ENCODE measurements at regions not wholly inside any gene's neighbourhood (a gene's known extent, or its start where the extent isn't known, plus 50 kb on each side); places are given as distances from the start of the nearest gene placed in this dataset.
A peak's percentile ranks its signal among the peaks of the same experiment; 100 is the strongest.

DNA sequence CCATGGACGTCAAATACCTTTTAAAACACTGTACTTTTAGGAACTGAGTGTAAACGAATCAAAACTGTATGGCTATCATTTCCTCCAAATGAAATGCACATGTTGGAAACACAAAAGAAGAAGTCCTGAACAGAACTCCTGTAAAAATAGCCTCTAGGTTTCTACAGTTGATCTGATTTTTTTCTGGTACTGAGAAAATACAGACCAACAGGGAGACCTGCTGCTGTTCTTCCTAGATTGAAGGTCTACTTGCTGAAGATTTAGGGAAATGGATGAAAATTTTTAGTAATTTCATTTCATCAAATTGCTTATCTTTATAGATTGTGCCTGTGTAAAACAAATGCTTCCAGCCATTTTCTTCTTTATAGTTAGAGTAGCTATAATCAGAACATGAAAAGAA is 520.4 kb downstream of the SLITRK6 start:
- Histone ChIP-seq H3K27ac (ENCODE audit: low read depth, low read length, severe bottlenecking) (no peak overlapping the region), H3K4me3 (ENCODE audit: extremely low read depth, insufficient read depth, low read length, poor library complexity, severe bottlenecking) (no peak overlapping the region), H3K36me3 (ENCODE audit: control insufficient read depth, insufficient read depth, low read length) (no peaks in the 10 kb centered on the region), H3K9me3 (ENCODE audit: control insufficient read depth, low read length) (no peaks in the 10 kb centered on the region), H3K4me1 (ENCODE audit: control insufficient read depth, insufficient read depth, low read length, poor library complexity, severe bottlenecking) (peaks cover 15% of the 10 kb centered on the region)
- WGBS, 2 experiments (ENCODE audit: insufficient coverage in 2 of 2) = 92% methylated on average over 2 of the region's 2 CpGs; no CpG with 5 or more reads in 1 of the 2 experiments

DNA sequence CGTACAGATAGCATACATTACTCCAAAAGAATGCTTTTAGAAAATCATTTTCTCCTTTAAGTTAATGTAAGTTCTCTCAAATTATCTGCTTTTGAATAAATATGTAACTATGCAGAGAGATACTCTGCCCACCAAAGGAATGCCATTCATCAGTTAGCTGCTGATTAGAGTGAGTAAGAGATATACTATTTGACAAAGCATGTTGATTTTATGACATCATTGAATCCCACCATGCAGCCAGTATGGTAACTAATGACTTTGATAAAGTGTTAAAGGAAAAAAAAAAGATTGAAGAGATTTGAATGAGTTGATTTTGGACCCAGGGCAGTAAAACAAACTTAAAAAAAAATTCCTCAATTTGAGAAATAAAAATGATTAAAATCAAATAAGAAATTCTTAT is 521.5 kb downstream of the SLITRK6 start:
- no CpG with 5 or more reads among the region's 1 CpG for WGBS, 2 experiments (ENCODE audit: insufficient coverage in 2 of 2)
- Histone ChIP-seq H3K9me3 (ENCODE audit: control insufficient read depth, low read length) (no peaks in the 10 kb centered on the region), H3K4me1 (ENCODE audit: control insufficient read depth, insufficient read depth, low read length, poor library complexity, severe bottlenecking) (peaks cover 9% of the 10 kb centered on the region), H3K36me3 (ENCODE audit: control insufficient read depth, insufficient read depth, low read length) (no peaks in the 10 kb centered on the region), H3K27ac (ENCODE audit: low read depth, low read length, severe bottlenecking) (peak overlapping the region; percentile 57), H3K4me3 (ENCODE audit: extremely low read depth, insufficient read depth, low read length, poor library complexity, severe bottlenecking) (no peak overlapping the region)

DNA sequence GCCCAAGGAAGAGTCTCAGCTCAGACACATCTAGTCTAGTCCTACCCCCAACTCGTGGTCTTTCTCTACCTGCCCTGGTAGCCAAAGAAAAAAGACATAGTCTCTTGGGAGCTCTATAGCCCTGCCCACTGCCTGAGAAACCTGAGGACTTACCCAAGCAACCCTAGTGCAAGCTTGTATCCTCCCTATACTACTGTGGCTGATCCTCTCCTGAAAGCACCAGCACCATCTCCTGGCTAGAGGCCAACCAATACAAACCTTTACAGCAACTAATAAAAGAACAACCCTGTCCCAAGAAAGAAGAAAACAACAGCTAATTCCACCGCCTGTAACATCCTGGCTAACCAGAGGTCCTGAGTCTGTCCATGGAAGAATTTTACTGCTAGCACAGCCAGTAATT is 532.4 kb downstream of the SLITRK6 start:
- no peak overlapping the region for H3K27ac ChIP-seq (ENCODE audit: low read depth, low read length, severe bottlenecking)
- H3K4me1 ChIP-seq (ENCODE audit: control insufficient read depth, insufficient read depth, low read length, poor library complexity, severe bottlenecking) = peaks cover 3% of the 10 kb centered on the region

DNA sequence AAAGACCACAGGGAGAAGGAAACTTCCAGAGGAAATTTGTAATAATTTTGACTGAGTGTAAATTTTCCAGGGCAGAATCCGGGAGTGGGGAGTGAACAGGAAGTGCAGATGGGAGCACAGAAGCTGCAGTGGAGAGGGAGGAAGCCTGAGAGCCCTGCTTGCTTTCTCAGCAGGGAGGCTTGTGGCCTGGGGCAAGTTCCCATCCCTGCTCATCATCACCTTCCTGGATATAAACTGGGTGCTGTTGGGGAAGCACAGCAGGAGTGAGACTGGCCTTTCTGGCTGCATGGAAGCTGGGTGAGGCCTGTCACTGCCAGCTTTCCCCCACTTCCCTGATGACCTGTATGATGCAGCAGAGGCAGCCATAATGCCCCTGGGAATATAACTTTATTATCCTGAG is 532.9 kb downstream of the SLITRK6 start:
- H3K27ac ChIP-seq (ENCODE audit: low read depth, low read length, severe bottlenecking) = peak overlapping the region; percentile 64
- peaks cover 3% of the 10 kb centered on the region for H3K4me1 ChIP-seq (ENCODE audit: control insufficient read depth, insufficient read depth, low read length, poor library complexity, severe bottlenecking)
- H3K4me3 ChIP-seq (ENCODE audit: extremely low read depth, insufficient read depth, low read length, poor library complexity, severe bottlenecking) = no peak overlapping the region
- 78% methylated on average over 1 of the region's 1 CpG; no CpG with 5 or more reads in 1 of the 2 experiments for WGBS, 2 experiments (ENCODE audit: insufficient coverage in 2 of 2)
- no peaks in the 10 kb centered on the region for H3K36me3 ChIP-seq (ENCODE audit: control insufficient read depth, insufficient read depth, low read length)
- peaks cover 5% of the 10 kb centered on the region for H3K9me3 ChIP-seq (ENCODE audit: control insufficient read depth, low read length)

More for the DNA sequence above, 532.4 kb downstream of the SLITRK6 start:
- no peak overlapping the region for H3K4me3 ChIP-seq (ENCODE audit: extremely low read depth, insufficient read depth, low read length, poor library complexity, severe bottlenecking)
- 50 to 73% methylated on average over 2 of the region's 2 CpGs for WGBS, 2 experiments (ENCODE audit: insufficient coverage in 2 of 2)
- H3K36me3 ChIP-seq (ENCODE audit: control insufficient read depth, insufficient read depth, low read length) = no peaks in the 10 kb centered on the region
- H3K9me3 ChIP-seq (ENCODE audit: control insufficient read depth, low read length) = peaks cover 8% of the 10 kb centered on the region

DNA sequence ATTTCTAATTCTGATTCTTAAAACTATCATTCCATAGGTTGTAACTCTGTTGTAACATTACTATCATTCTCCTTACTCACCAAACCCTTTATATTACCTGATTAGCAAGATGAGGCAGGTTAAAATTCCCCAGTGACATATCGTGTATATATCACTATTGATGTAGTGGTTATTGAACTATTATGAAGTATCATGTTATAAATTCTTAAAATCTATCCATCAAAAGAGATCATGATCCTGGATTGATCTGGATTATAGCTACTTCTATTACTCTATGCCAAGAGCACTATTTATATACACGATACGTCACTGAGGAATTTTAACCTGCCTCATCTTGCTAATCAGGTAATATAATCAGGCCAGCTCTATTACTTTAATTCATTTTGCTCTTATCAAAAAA is 533.9 kb downstream of the SLITRK6 start:
- Histone ChIP-seq H3K27ac (ENCODE audit: low read depth, low read length, severe bottlenecking) (no peak overlapping the region), H3K9me3 (ENCODE audit: control insufficient read depth, low read length) (peaks cover 3% of the 10 kb centered on the region), H3K4me3 (ENCODE audit: extremely low read depth, insufficient read depth, low read length, poor library complexity, severe bottlenecking) (no peak overlapping the region), H3K36me3 (ENCODE audit: control insufficient read depth, insufficient read depth, low read length) (no peaks in the 10 kb centered on the region), H3K4me1 (ENCODE audit: control insufficient read depth, insufficient read depth, low read length, poor library complexity, severe bottlenecking) (peaks cover 3% of the 10 kb centered on the region)
- 83 to 100% methylated on average over 2 of the region's 3 CpGs for WGBS, 2 experiments (ENCODE audit: insufficient coverage in 2 of 2)

DNA sequence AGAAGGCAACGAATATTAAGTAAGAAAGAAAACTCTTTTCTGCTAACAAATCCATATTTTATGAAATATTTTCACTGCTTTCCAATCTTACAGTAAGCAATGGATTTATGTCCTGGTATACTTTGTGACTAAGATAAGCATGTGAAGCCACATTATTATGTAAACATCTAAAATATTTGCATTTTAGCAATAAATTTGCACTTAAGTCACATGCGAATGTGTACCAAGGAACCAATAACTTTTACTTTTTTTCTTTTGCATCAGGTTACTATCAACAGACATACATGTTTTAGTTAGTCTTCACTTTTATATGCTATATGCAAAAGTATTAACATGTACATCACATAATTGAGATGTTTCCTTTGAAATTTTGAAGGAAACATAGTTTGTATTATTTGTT is 536.7 kb downstream of the SLITRK6 start:
- WGBS, 2 experiments (ENCODE audit: insufficient coverage in 2 of 2) = no CpG with 5 or more reads among the region's 2 CpGs
- Histone ChIP-seq H3K9me3 (ENCODE audit: control insufficient read depth, low read length) (peaks cover 3% of the 10 kb centered on the region), H3K4me3 (ENCODE audit: extremely low read depth, insufficient read depth, low read length, poor library complexity, severe bottlenecking) (no peak overlapping the region), H3K27ac (ENCODE audit: low read depth, low read length, severe bottlenecking) (no peak overlapping the region), H3K36me3 (ENCODE audit: control insufficient read depth, insufficient read depth, low read length) (no peaks in the 10 kb centered on the region), H3K4me1 (ENCODE audit: control insufficient read depth, insufficient read depth, low read length, poor library complexity, severe bottlenecking) (peaks cover 3% of the 10 kb centered on the region)

DNA sequence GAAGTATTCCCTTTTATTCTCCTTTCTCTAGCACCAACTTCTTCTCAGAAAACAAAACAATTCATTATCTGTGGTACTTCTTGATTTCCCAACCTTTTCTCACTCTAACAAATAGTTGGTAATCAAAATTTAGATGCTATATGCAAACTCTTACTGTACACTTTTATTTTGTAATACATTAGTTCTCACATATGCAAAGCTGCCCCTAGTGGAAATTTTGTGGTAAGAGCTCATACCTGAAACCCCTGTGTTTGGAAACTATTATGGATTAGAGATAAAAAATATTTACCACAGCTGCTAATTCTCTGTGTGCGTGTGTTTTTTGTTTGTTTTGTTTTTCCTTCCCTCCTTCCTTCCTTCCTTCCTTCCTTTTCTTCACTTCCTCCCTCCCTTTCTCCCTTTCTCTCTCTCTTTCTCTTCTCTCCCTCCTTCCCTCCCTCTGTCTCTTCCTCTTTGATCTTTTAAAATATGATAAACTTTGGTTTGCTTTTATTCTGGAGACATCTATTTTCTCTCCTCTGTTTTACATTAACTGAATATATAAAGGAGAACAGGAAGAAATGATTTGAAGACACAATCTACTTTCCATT is 537.4 kb downstream of the SLITRK6 start:
- Histone ChIP-seq H3K36me3 (ENCODE audit: control insufficient read depth, insufficient read depth, low read length) (no peaks in the 10 kb centered on the region), H3K9me3 (ENCODE audit: control insufficient read depth, low read length) (no peaks in the 10 kb centered on the region), H3K4me3 (ENCODE audit: extremely low read depth, insufficient read depth, low read length, poor library complexity, severe bottlenecking) (no peak overlapping the region), H3K4me1 (ENCODE audit: control insufficient read depth, insufficient read depth, low read length, poor library complexity, severe bottlenecking) (peaks cover 3% of the 10 kb centered on the region), H3K27ac (ENCODE audit: low read depth, low read length, severe bottlenecking) (no peak overlapping the region)
- WGBS, 2 experiments (ENCODE audit: insufficient coverage in 2 of 2) = no CpG with 5 or more reads among the region's 1 CpG

DNA sequence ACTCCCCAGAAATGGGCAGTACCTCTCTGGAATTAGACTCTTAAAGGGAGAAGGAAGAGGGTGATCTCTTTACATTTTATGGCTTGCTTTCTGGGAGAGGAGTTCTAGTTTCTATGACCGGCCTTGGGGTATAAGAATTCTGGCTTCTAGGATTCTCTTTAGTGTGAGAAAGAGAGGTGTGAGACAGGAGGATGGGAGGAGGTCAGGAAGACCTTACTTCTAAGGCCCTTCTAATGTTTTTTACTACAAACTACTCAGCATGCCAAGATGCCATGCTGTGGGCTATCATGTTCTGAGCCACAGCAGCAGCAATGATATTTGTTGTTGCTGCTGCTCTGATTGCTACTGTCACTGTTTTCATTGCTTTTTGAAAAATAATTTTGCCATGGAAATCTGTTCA is 538.3 kb downstream of the SLITRK6 start:
- no peak overlapping the region for H3K27ac ChIP-seq (ENCODE audit: low read depth, low read length, severe bottlenecking)
- WGBS, 2 experiments (ENCODE audit: insufficient coverage in 2 of 2) = 33% methylated on average over 1 of the region's 1 CpG; no CpG with 5 or more reads in 1 of the 2 experiments
- H3K9me3 ChIP-seq (ENCODE audit: control insufficient read depth, low read length) = no peaks in the 10 kb centered on the region
- H3K36me3 ChIP-seq (ENCODE audit: control insufficient read depth, insufficient read depth, low read length) = no peaks in the 10 kb centered on the region
- no peak overlapping the region for H3K4me3 ChIP-seq (ENCODE audit: extremely low read depth, insufficient read depth, low read length, poor library complexity, severe bottlenecking)
- peaks cover 3% of the 10 kb centered on the region for H3K4me1 ChIP-seq (ENCODE audit: control insufficient read depth, insufficient read depth, low read length, poor library complexity, severe bottlenecking)

DNA sequence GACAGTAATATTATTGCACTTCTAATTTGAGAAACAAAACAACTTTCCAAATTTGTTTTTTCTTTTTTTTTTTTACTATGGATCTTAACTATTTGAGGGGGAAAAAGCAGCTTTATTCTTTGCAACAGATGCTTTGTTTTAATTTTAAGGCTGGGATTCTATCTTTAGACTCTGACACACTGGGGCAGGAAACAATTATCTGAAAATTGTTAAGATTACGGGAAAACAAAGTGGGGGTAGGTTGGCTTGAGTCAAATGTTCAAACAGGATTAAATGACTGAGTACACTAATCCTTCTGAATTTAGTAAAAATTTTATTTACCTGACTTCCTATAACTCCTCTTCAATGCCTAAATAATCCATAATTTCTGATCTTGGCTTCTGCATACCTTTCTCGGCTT is 543.2 kb downstream of the SLITRK6 start:
- Histone ChIP-seq H3K9me3 (ENCODE audit: control insufficient read depth, low read length) (no peaks in the 10 kb centered on the region), H3K4me3 (ENCODE audit: extremely low read depth, insufficient read depth, low read length, poor library complexity, severe bottlenecking) (no peak overlapping the region), H3K4me1 (ENCODE audit: control insufficient read depth, insufficient read depth, low read length, poor library complexity, severe bottlenecking) (no peaks in the 10 kb centered on the region), H3K36me3 (ENCODE audit: control insufficient read depth, insufficient read depth, low read length) (no peaks in the 10 kb centered on the region), H3K27ac (ENCODE audit: low read depth, low read length, severe bottlenecking) (no peak overlapping the region)
- WGBS, 2 experiments (ENCODE audit: insufficient coverage in 2 of 2) = 100% methylated on average over 1 of the region's 2 CpGs; no CpG with 5 or more reads in 1 of the 2 experiments

DNA sequence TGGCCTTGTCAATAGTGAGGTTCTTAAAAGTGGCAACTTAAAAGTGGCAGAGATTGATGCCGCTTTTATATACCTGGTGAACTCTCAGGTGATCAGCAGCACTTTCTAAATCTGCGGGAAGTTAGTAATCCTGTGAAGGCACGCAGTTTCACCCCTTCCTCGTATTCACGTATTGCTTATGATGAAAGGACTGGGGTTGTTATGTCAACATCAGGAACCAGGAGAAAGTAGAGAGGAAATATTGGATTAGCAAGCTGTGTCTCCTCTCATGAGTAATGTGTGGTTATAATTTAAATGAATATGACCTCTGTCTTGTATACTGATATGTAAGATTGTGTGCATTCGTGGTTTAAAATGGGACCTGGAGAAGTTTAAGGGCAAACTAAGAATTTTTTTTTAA is 544.6 kb downstream of the SLITRK6 start:
- Histone ChIP-seq H3K36me3 (ENCODE audit: control insufficient read depth, insufficient read depth, low read length) (no peaks in the 10 kb centered on the region), H3K9me3 (ENCODE audit: control insufficient read depth, low read length) (no peaks in the 10 kb centered on the region), H3K27ac (ENCODE audit: low read depth, low read length, severe bottlenecking) (no peak overlapping the region), H3K4me3 (ENCODE audit: extremely low read depth, insufficient read depth, low read length, poor library complexity, severe bottlenecking) (no peak overlapping the region), H3K4me1 (ENCODE audit: control insufficient read depth, insufficient read depth, low read length, poor library complexity, severe bottlenecking) (no peaks in the 10 kb centered on the region)
- WGBS, 2 experiments (ENCODE audit: insufficient coverage in 2 of 2) = 94 to 97% methylated on average over 5 of the region's 6 CpGs

DNA sequence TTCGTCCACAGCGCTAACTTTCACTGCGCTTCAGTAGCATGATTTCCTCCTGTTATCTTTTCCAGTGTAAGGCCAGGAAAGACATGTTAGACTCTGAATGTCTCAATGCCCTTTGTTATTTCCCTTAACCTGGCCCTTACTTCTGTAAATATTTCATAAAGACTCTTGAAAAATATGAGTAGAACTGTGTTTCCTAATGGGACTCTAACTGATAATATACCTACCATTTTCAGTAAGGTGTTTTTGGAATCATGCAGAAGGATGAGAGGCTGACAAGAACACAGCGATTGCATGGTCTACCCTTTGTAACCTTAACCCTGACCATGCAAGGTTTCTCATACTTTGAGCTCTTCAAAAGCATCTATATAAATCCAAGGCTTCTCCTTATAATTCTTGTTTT is 550.1 kb downstream of the SLITRK6 start:
- 97 to 100% methylated on average over 3 of the region's 4 CpGs for WGBS, 2 experiments (ENCODE audit: insufficient coverage in 2 of 2)

More for the DNA sequence above, 550.1 kb downstream of the SLITRK6 start:
- Histone ChIP-seq H3K9me3 (ENCODE audit: control insufficient read depth, low read length) (no peaks in the 10 kb centered on the region), H3K4me1 (ENCODE audit: control insufficient read depth, insufficient read depth, low read length, poor library complexity, severe bottlenecking) (no peaks in the 10 kb centered on the region), H3K27ac (ENCODE audit: low read depth, low read length, severe bottlenecking) (no peak overlapping the region), H3K4me3 (ENCODE audit: extremely low read depth, insufficient read depth, low read length, poor library complexity, severe bottlenecking) (no peak overlapping the region), H3K36me3 (ENCODE audit: control insufficient read depth, insufficient read depth, low read length) (no peaks in the 10 kb centered on the region)

Data from mesodermal cell (in vitro differentiated cells).